KMS-11 (cell line): ENCODE measurements at regions not wholly inside any gene's neighbourhood (a gene's known extent, or its start where the extent isn't known, plus 50 kb on each side); places are given as distances from the start of the nearest gene placed in this dataset.

Experiments used
- H2AFZ ChIP-seq: fragments of 200-600 bp; sonication (generic); 2 replicates; pipeline ENCODE4 v1.6.1; 2016; ENCODE audit warnings: antibody characterized with exemption, mixed run types, low read depth
- H3K27ac ChIP-seq: fragments of 200-600 bp; sonication (generic); 2 replicates; pipeline ENCODE4 v1.6.1; 2016; ENCODE audit warnings: mild to moderate bottlenecking, mixed run types
- H3K27me3 ChIP-seq: fragments of 200-600 bp; sonication (generic); 2 replicates; pipeline ENCODE4 v1.6.1; 2017; ENCODE audit warnings: mild to moderate bottlenecking, low read depth, mixed run types, moderate library complexity; ENCODE audit not compliant: insufficient read depth
- H3K36me3 ChIP-seq: fragments of 200-600 bp; sonication (generic); 2 replicates; pipeline ENCODE4 v1.6.1; 2017; ENCODE audit warnings: mild to moderate bottlenecking, mixed run types; ENCODE audit not compliant: insufficient read depth
- H3K4me1 ChIP-seq: fragments of 200-600 bp; sonication (generic); 2 replicates; pipeline ENCODE4 v1.6.1; 2016; ENCODE audit warnings: mild to moderate bottlenecking, low read depth, mixed run types; ENCODE audit not compliant: poor library complexity, severe bottlenecking
- H3K4me2 ChIP-seq: fragments of 200-600 bp; sonication (generic); 2 replicates; pipeline ENCODE4 v1.7.0; 2016; ENCODE audit warnings: mild to moderate bottlenecking, mixed run types
- H3K4me3 ChIP-seq: fragments of 200-600 bp; sonication (generic); IDR thresholded peaks from 2 replicates; pipeline ENCODE4 v1.6.1; 2017; ENCODE audit warnings: low read depth, low read length, mixed read lengths; ENCODE audit not compliant: insufficient read depth
- H3K79me2 ChIP-seq: fragments of 200-600 bp; sonication (generic); 2 replicates; pipeline ENCODE4 v1.6.1; 2016; ENCODE audit warnings: low read depth, mixed run types; ENCODE audit not compliant: insufficient read depth
- H3K9ac ChIP-seq: fragments of 200-600 bp; sonication (generic); 2 replicates; pipeline ENCODE4 v1.6.1; 2016; ENCODE audit warnings: mild to moderate bottlenecking, mixed run types
- H4K20me1 ChIP-seq: fragments of 200-600 bp; sonication (generic); 2 replicates; pipeline ENCODE4 v1.6.1; 2016; ENCODE audit warnings: mild to moderate bottlenecking, mixed run types; ENCODE audit not compliant: insufficient read depth
- TF ChIP-seq, protein P1 (sequence below): fragments of 200-600 bp; sonication (generic); conservative IDR thresholded peaks from 2 replicates; pipeline ENCODE4 v1.6.1; 2017; ENCODE audit warnings: low read depth, mild to moderate bottlenecking, antibody characterized with exemption, low read length, moderate library complexity, mixed read lengths

DNA sequence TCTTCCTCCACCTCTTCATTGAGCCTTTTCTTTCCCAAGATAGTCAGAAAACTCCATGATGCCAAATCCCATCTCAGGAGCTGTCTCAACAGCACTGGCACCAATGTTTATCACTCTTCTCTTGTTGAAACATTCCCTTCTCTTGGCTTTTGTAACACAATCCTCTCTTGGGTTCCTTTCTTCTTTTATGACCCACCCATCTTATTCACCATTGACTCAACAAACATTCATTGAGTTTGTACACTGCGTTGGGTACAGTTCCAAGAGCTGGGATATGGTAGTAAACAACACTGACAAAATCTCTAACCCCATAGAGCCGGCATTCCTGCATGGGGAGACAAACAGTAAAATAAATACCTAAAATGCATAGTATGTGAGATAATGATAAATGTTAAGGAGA is 577.5 kb downstream of the INHBA start:
- Histone ChIP-seq H4K20me1 (no peaks in the 10 kb centered on the region), H3K36me3 (no peaks in the 10 kb centered on the region), H3K79me2 (no peaks in the 10 kb centered on the region), H3K27ac (no peak overlapping the region), H3K4me3 (no peak overlapping the region), H3K4me2 (no peak overlapping the region), H3K4me1 (no peaks in the 10 kb centered on the region), H3K9ac (no peak overlapping the region), H3K27me3 (no peaks in the 10 kb centered on the region), H2AFZ (no peak overlapping the region)
- TF ChIP-seq, protein P1, sequence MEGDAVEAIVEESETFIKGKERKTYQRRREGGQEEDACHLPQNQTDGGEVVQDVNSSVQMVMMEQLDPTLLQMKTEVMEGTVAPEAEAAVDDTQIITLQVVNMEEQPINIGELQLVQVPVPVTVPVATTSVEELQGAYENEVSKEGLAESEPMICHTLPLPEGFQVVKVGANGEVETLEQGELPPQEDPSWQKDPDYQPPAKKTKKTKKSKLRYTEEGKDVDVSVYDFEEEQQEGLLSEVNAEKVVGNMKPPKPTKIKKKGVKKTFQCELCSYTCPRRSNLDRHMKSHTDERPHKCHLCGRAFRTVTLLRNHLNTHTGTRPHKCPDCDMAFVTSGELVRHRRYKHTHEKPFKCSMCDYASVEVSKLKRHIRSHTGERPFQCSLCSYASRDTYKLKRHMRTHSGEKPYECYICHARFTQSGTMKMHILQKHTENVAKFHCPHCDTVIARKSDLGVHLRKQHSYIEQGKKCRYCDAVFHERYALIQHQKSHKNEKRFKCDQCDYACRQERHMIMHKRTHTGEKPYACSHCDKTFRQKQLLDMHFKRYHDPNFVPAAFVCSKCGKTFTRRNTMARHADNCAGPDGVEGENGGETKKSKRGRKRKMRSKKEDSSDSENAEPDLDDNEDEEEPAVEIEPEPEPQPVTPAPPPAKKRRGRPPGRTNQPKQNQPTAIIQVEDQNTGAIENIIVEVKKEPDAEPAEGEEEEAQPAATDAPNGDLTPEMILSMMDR = no peak

DNA sequence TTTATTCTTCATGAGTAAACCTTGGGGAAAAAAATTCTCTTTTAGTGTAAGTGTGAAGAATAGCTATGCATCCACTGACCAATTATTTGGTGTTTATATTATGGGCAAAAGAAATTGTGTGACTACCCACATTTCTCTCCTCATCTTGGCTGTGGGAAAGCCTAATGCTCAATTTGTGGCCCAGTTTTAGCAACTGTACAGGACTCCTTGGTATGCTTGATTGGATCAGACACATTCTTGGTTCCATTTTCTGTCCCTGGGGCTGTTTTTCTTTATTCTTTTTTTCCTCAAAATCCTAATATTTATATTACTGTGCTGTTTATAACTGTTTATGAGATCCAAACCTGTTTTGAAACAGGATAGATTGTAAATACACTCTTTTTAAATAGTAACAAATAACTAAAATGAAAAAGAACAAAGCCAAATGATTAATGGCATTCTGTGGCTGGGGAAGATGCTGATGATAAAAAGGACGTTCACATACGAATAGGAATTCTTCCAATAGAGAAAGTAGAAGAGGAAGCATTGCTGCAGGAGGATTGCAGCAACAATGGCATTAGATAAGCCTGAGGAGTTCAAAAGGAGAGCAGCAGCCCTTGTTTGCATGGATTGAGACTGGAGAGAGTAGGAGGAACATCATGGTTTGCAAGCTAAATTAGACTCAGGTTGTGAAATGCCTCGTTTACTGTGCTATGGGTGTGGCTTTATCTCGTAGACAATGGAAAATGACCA is 580.5 kb downstream of the INHBA start:
- Histone ChIP-seq H3K27me3 (no peaks in the 10 kb centered on the region), H3K4me2 (no peak overlapping the region), H3K4me1 (no peaks in the 10 kb centered on the region), H3K27ac (no peak overlapping the region), H4K20me1 (no peaks in the 10 kb centered on the region), H2AFZ (no peak overlapping the region), H3K79me2 (no peaks in the 10 kb centered on the region), H3K36me3 (no peaks in the 10 kb centered on the region), H3K9ac (no peak overlapping the region), H3K4me3 (no peak overlapping the region)
- TF ChIP-seq, protein P1 = no peak

DNA sequence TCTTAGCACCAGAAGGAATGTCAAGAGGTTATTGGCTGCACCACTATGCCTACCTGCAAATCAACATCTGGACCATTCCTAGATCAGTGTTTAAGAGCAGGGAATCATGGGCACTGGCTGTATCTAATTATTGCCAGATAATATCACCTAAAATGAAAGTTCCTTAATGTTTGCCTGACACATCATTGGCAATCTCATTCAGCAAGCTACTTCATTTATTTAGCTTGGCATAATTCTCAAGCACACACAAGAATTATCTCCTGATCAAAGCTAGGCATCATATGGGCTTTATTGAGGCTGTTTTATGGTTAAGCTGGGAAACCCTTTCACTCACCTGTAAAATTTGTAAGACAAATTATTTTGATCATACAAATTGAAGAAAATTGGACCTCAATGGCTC is 581.7 kb downstream of the INHBA start:
- no peaks in the 10 kb centered on the region for H4K20me1 ChIP-seq
- no peak overlapping the region for H3K27ac ChIP-seq
- no peak overlapping the region for H3K9ac ChIP-seq
- no peaks in the 10 kb centered on the region for H3K79me2 ChIP-seq
- H2AFZ ChIP-seq = no peak overlapping the region
- H3K4me1 ChIP-seq = no peaks in the 10 kb centered on the region
- no peak overlapping the region for H3K4me3 ChIP-seq
- no peak overlapping the region for H3K4me2 ChIP-seq
- H3K36me3 ChIP-seq = no peaks in the 10 kb centered on the region
- TF ChIP-seq, protein P1 = no peak
- H3K27me3 ChIP-seq = no peaks in the 10 kb centered on the region

DNA sequence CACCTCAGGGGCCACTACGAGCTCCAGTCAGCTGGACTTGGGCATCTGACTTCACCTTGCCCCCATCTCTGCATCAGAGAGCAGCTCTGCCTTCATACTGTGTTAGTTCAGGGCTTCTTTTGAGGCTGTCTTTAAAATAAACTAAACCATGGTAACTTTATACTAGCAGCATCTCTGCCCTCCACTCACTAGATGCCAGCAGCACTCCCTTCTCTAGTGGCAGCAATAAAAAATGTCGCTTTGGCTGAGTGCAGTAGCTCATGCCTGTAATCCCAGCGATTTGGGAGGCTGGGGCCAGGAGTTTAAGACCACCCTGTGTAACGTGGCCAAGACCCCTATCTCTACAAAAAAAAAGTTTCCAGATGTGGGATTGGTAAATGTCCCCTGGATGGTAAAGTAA is 584.4 kb downstream of the INHBA start:
- TF ChIP-seq, protein P1 = no peak
- no peaks in the 10 kb centered on the region for H3K36me3 ChIP-seq
- no peaks in the 10 kb centered on the region for H3K27me3 ChIP-seq
- no peak overlapping the region for H3K9ac ChIP-seq
- no peak overlapping the region for H3K27ac ChIP-seq
- H4K20me1 ChIP-seq = no peaks in the 10 kb centered on the region
- H3K4me2 ChIP-seq = no peak overlapping the region
- H3K4me3 ChIP-seq = no peak overlapping the region
- H2AFZ ChIP-seq = no peak overlapping the region
- H3K79me2 ChIP-seq = no peaks in the 10 kb centered on the region
- no peaks in the 10 kb centered on the region for H3K4me1 ChIP-seq
